SK-N-SH treated with all-trans-retinoic acid at 6 μM for 48 hours (cell line): ENCODE measurements at regions not wholly inside any gene's neighbourhood (a gene's known extent, or its start where the extent isn't known, plus 50 kb on each side); places are given as distances from the start of the nearest gene placed in this dataset.

Source experiments
- ATAC-seq: fragments of 200-7000 bp; cut with Tn5 transposase; 3 replicates; pipeline ENCODE4 v1.9.1; 2020; ENCODE audit warnings: mild to moderate bottlenecking, moderate library complexity
- ARNTL ChIP-seq: fragments of 450-650 bp; formaldehyde crosslinking; IDR thresholded peaks from 2 replicates; pipeline ENCODE4 v1.5.0; 2020; ENCODE audit warnings: low read depth, mild to moderate bottlenecking, moderate library complexity, borderline replicate concordance
- CSDC2 ChIP-seq: fragments of 250-450 bp; sonication (Bioruptor Pico); IDR thresholded peaks from 2 replicates; pipeline ENCODE4 v1.5.0; 2020; ENCODE audit warnings: mild to moderate bottlenecking, moderate library complexity
- CSRNP3 ChIP-seq: fragments of 250-450 bp; sonication (Bioruptor Pico); IDR thresholded peaks from 2 replicates; pipeline ENCODE4 v1.5.1; 2021; ENCODE audit warnings: mild to moderate bottlenecking, moderate library complexity
- ESRRG ChIP-seq: fragments of 250-450 bp; sonication (Bioruptor Pico); IDR thresholded peaks from 2 replicates; pipeline ENCODE4 v1.6.1; 2021; ENCODE audit warnings: mild to moderate bottlenecking
- GLIS3 ChIP-seq: fragments of 250-450 bp; sonication (Bioruptor Pico); IDR thresholded peaks from 2 replicates; pipeline ENCODE4 v1.5.0; 2020; ENCODE audit warnings: mild to moderate bottlenecking, moderate library complexity
- ISL1 ChIP-seq: fragments of 250-450 bp; sonication (Bioruptor Pico); IDR thresholded peaks from 2 replicates; pipeline ENCODE4 v2.1.2; 2022; ENCODE audit warnings: mild to moderate bottlenecking, moderate library complexity
- OSR1 ChIP-seq: fragments of 250-450 bp; sonication (Bioruptor Pico); IDR thresholded peaks from 2 replicates; pipeline ENCODE4 v1.8.0; 2022; ENCODE audit warnings: moderate library complexity, mild to moderate bottlenecking, inconsistent platforms
- PATZ1 ChIP-seq: fragments of 250-450 bp; sonication (Bioruptor Pico); IDR thresholded peaks from 2 replicates; pipeline ENCODE4 v1.8.0; 2020; ENCODE audit warnings: mild to moderate bottlenecking, moderate library complexity, borderline replicate concordance
- POU6F1 ChIP-seq: fragments of 250-450 bp; sonication (Bioruptor Pico); IDR thresholded peaks from 2 replicates; pipeline ENCODE4 v1.8.0; 2021; ENCODE audit warnings: low read depth, mild to moderate bottlenecking, moderate library complexity, borderline replicate concordance
- PPARA ChIP-seq: fragments of 250-450 bp; sonication (Bioruptor Pico); IDR thresholded peaks from 2 replicates; pipeline ENCODE4 v1.5.0; 2020; ENCODE audit warnings: mild to moderate bottlenecking, borderline replicate concordance
- SNAI2 ChIP-seq: fragments of 250-450 bp; sonication (Bioruptor Pico); IDR thresholded peaks from 2 replicates; pipeline ENCODE4 v1.5.0; 2020; ENCODE audit warnings: mild to moderate bottlenecking, moderate library complexity
- TCF4 ChIP-seq: fragments of 250-450 bp; sonication (Bioruptor Pico); IDR thresholded peaks from 2 replicates; pipeline ENCODE4 v1.8.0; 2021; ENCODE audit warnings: mild to moderate bottlenecking, moderate library complexity, borderline replicate concordance
- TOX ChIP-seq: fragments of 250-450 bp; sonication (Bioruptor Pico); IDR thresholded peaks from 2 replicates; pipeline ENCODE4 v1.8.0; 2021; ENCODE audit warnings: mild to moderate bottlenecking, moderate library complexity, borderline replicate concordance
- TSHZ2 ChIP-seq: fragments of 250-450 bp; sonication (Bioruptor Pico); IDR thresholded peaks from 2 replicates; pipeline ENCODE4 v1.5.0; 2020; ENCODE audit warnings: mild to moderate bottlenecking, moderate library complexity
- ZC3H10 ChIP-seq: fragments of 250-450 bp; sonication (Bioruptor Pico); IDR thresholded peaks from 2 replicates; pipeline ENCODE4 v1.5.1; 2021; ENCODE audit warnings: mild to moderate bottlenecking, moderate library complexity
- ZFP3 ChIP-seq: fragments of 250-450 bp; sonication (Bioruptor Pico); IDR thresholded peaks from 2 replicates; pipeline ENCODE4 v1.5.0; 2020; ENCODE audit warnings: mild to moderate bottlenecking, moderate library complexity
- ZNF565 ChIP-seq: fragments of 450-650 bp; formaldehyde crosslinking; conservative IDR thresholded peaks from 2 replicates; pipeline ENCODE4 v1.5.0; 2020; ENCODE audit warnings: low read depth, mild to moderate bottlenecking, moderate library complexity
- ZNF8 ChIP-seq: fragments of 450-650 bp; formaldehyde crosslinking; IDR thresholded peaks from 2 replicates; pipeline ENCODE4 v1.5.0; 2020; ENCODE audit warnings: mild to moderate bottlenecking, moderate library complexity

GRCh38 chr4:171279131-171279530 lies 534.1 kb upstream of the GALNTL6 start:
- ATAC-seq: no peak
- TF ChIP-seq TSHZ2 (no peak), ESRRG (no peak), TOX (CRISPR knock-in tag) (no peak), CSDC2 (CRISPR knock-in tag) (no peak), ZFP3 (CRISPR knock-in tag) (no peak), ISL1 (CRISPR knock-in tag) (no peak), SNAI2 (CRISPR knock-in tag) (no peak), ZNF8 (no peak), PATZ1 (CRISPR knock-in tag) (no peak)

GRCh38 chr4:171266671-171267070 lies 546.5 kb upstream of the GALNTL6 start:
- TF ChIP-seq CSDC2 (CRISPR knock-in tag): no peak
- no peak for TF ChIP-seq GLIS3
- TF ChIP-seq ZC3H10: no peak
- TF ChIP-seq TCF4 (CRISPR knock-in tag): no peak
- no peak for TF ChIP-seq POU6F1 (CRISPR knock-in tag)
- TF ChIP-seq TOX (CRISPR knock-in tag): no peak
- TF ChIP-seq OSR1 (CRISPR knock-in tag): no peak
- TF ChIP-seq ARNTL (CRISPR knock-in tag): no peak
- no peak for TF ChIP-seq ZFP3 (CRISPR knock-in tag)
- TF ChIP-seq ZNF8: no peak
- no peak for TF ChIP-seq TSHZ2
- TF ChIP-seq PPARA (CRISPR knock-in tag): no peak
- TF ChIP-seq CSRNP3 (CRISPR knock-in tag): no peak
- TF ChIP-seq ISL1 (CRISPR knock-in tag): no peak
- no peak for TF ChIP-seq ZNF565 (CRISPR knock-in tag)

GRCh38 chr4:171265190-171265818 lies 547.9 kb upstream of the GALNTL6 start:
- TF ChIP-seq POU6F1 (CRISPR knock-in tag): no peak
- ATAC-seq: no peak

More at GRCh38 chr4:171266671-171267070, 546.5 kb upstream of the GALNTL6 start:
- no peak for ATAC-seq
